ENCODE measurements at regions not wholly inside any gene's neighbourhood (a gene's known extent, or its start where the extent isn't known, plus 50 kb on each side); places are given as distances from the start of the nearest gene placed in this dataset.

- Histone ChIP-seq H3K9me3 (no peaks in the 10 kb centered on the region), H3K27me3 (no peaks in the 10 kb centered on the region), H3K4me3 (no peak overlapping the region), H3K36me3 (ENCODE audit: low read depth, missing control alignments) (no peaks in the 10 kb centered on the region), H3K4me1 (no peaks in the 10 kb centered on the region), H3K27ac (no peak overlapping the region)
- no peak for DNase-seq
- 78 to 83% methylated on average over 7 of the region's 7 CpGs for WGBS, 2 donors
- TF ChIP-seq, protein P1, sequence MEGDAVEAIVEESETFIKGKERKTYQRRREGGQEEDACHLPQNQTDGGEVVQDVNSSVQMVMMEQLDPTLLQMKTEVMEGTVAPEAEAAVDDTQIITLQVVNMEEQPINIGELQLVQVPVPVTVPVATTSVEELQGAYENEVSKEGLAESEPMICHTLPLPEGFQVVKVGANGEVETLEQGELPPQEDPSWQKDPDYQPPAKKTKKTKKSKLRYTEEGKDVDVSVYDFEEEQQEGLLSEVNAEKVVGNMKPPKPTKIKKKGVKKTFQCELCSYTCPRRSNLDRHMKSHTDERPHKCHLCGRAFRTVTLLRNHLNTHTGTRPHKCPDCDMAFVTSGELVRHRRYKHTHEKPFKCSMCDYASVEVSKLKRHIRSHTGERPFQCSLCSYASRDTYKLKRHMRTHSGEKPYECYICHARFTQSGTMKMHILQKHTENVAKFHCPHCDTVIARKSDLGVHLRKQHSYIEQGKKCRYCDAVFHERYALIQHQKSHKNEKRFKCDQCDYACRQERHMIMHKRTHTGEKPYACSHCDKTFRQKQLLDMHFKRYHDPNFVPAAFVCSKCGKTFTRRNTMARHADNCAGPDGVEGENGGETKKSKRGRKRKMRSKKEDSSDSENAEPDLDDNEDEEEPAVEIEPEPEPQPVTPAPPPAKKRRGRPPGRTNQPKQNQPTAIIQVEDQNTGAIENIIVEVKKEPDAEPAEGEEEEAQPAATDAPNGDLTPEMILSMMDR (IDR thresholded peaks at IDR 0.05) = no peak
- TF ChIP-seq POLR2A (IDR thresholded peaks at IDR 0.05) = no peak
- intact Hi-C loops (cut with DNase I; ENCODE audit: low total_unique reads) = no loop called here
Observed at GRCh38 chr7:25926891-25927625, 224.9 kb upstream of the NFE2L3 start.

DNA sequence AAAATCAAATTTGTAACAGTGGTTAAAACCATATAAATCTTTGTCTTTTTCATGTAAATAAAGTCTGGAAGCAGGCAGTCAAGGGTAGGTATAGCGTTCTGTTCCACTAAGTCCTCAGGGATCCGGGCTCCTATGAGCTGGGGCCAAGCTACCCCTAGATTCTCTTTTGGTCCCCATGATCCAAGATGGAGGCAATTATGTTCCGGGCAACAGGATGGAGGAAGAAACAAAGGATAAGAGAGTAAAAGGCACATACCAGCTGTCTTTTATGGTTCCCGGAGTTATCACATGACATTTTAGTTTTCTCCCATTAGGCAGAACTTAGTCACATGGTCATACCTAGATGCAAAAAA lies 224.4 kb upstream of the NFE2L3 start:
- H3K27me3 ChIP-seq = no peaks in the 10 kb centered on the region
- no peaks in the 10 kb centered on the region for H3K9me3 ChIP-seq
- intact Hi-C loops (cut with DNase I; ENCODE audit: low total_unique reads) = no loop called here
- DNase-seq = no peak
- H3K4me3 ChIP-seq = no peak overlapping the region
- no peak overlapping the region for H3K27ac ChIP-seq
- H3K4me1 ChIP-seq = no peaks in the 10 kb centered on the region
- 85 to 86% methylated on average over 4 of the region's 4 CpGs for WGBS, 2 donors
- TF ChIP-seq, protein P1 (IDR thresholded peaks at IDR 0.05) = no peak
- TF ChIP-seq POLR2A (IDR thresholded peaks at IDR 0.05) = no peak
- H3K36me3 ChIP-seq (ENCODE audit: low read depth, missing control alignments) = no peaks in the 10 kb centered on the region

DNA sequence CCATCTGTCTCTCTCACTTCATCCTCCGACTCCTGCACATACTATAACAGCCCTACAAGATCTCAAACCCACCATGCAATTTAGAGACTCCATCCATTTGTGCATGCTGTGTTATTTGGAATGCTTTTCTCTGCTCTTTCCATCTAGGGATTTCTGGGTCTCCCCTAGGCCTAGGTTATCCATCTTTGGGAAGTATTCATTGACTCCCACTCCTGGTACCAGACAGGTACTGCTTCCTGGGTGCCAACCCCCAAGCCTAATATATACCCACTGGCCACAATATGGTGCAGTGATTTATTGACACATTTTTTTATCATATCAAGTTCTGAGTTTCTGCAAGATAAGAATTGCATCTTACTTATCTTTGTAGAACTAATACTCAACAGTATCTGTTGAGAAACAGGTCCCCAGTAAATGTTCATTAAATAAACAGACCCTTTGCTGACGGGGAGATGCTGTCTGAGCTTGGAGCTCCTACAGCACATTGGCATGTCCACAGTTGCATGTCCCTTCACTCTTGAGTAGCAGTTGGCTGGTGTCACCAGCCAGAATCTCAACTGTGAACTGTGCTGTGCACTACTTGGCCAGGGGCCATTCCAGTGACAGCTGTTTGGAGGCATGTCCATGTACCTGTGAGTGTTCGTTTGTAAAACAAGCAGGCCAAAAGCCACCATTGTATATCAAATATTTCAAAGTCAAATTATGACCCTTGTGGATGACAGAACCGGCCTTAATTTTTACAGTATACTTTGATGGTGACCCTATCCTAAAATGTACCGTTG lies 223.3 kb upstream of the NFE2L3 start:
- H3K4me3 ChIP-seq = no peak overlapping the region
- TF ChIP-seq POLR2A (IDR thresholded peaks at IDR 0.05) = no peak
- TF ChIP-seq, protein P1 (IDR thresholded peaks at IDR 0.05) = no peak
- intact Hi-C loops (cut with DNase I; ENCODE audit: low total_unique reads) = no loop called here
- H3K4me1 ChIP-seq = no peaks in the 10 kb centered on the region
- no peaks in the 10 kb centered on the region for H3K9me3 ChIP-seq
- no peaks in the 10 kb centered on the region for H3K27me3 ChIP-seq
- no peaks in the 10 kb centered on the region for H3K36me3 ChIP-seq (ENCODE audit: low read depth, missing control alignments)
- no peak overlapping the region for H3K27ac ChIP-seq
- 85 to 91% methylated on average over 5 of the region's 5 CpGs for WGBS, 2 donors
- DNase-seq = no peak

DNA sequence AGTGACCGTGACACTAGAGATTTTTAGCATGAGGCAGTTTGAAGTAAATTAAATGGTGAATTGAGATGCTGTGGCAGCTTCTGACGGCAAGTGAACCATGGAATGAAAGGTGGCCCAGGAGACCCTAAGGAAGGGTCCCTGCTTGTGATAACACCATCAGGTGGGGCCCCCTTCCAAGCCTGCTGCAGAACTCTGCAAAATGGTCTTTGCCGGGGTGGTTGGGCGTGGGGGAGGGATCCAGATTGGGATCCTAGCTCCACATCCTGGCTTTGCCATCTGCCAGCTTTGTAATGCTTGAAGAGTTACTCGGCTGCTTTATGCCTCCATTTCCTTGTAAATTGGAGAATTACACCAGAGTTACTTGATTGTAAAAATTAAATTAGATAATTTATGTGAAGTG lies 222.6 kb upstream of the NFE2L3 start:
- WGBS, 2 donors = 85 to 93% methylated on average over 5 of the region's 5 CpGs
- H3K27me3 ChIP-seq = no peaks in the 10 kb centered on the region
- no peak overlapping the region for H3K27ac ChIP-seq
- TF ChIP-seq, protein P1 (IDR thresholded peaks at IDR 0.05) = no peak
- no peak for TF ChIP-seq POLR2A (IDR thresholded peaks at IDR 0.05)
- no peaks in the 10 kb centered on the region for H3K4me1 ChIP-seq
- no peak overlapping the region for H3K4me3 ChIP-seq
- no peak for DNase-seq
- H3K36me3 ChIP-seq (ENCODE audit: low read depth, missing control alignments) = no peaks in the 10 kb centered on the region
- H3K9me3 ChIP-seq = no peaks in the 10 kb centered on the region
- intact Hi-C loops (cut with DNase I; ENCODE audit: low total_unique reads) = no loop called here

Measured in testis (tissue), 2 donors.